Endothelial cell of umbilical vein (primary cell): ENCODE measurements at regions not wholly inside any gene's neighbourhood (a gene's known extent, or its start where the extent isn't known, plus 50 kb on each side); places are given as distances from the start of the nearest gene placed in this dataset.

Experiments used
- BruUV-seq: library from RNA; stranded (reverse); fragments of 400-500 nt; replicated peaks from 2 replicates; lab custom pipeline; 2021; lab: Mats Ljungman, UMichigan
- CTCF ChIA-PET: fragments of 300-600, 350-600 bp; sonication (Branson Sonifier 250); formaldehyde crosslinking; loops from one replicate; lab custom pipeline; 2021; ENCODE audit warnings: antibody characterized with exemption, inconsistent platforms; lab: Charles Lee
- POLR2A ChIA-PET: fragments of 300-600, 350-600 bp; sonication (Branson Sonifier 250); formaldehyde crosslinking; loops from one replicate; lab custom pipeline; 2021; ENCODE audit warnings: antibody characterized with exemption, inconsistent platforms; lab: Charles Lee
- DNase-seq: peaks from one replicate; pipeline ENCODE4 v3.0.0-alpha.2; 2011; ENCODE audit warnings: low read depth, low spot score
- FAIRE-seq: peaks from 2 replicates; lab custom pipeline; 2011; peaks lifted over from hg19 to GRCh38; lab: Jason Lieb, UNC
- H2AFZ ChIP-seq: 2 replicates; pipeline ENCODE4 v1.6.0; 2012; ENCODE audit warnings: low read depth, low read length, control low read depth, inconsistent platforms
- H3K27ac ChIP-seq: 2 replicates; pipeline ENCODE4 v1.5.1; 2011; ENCODE audit warnings: low read depth, mild to moderate bottlenecking, control low read depth, low read length, moderate library complexity; ENCODE audit not compliant: insufficient read depth
- H3K27me3 ChIP-seq, 2 experiments: 2 replicates each; pipeline versions ENCODE4 v1.6.0 to v1.6.1; 2011; ENCODE audit warnings: low read length in 2 of 2, mixed read lengths in 1 of 2; ENCODE audit not compliant: control insufficient read depth in 2 of 2, insufficient read depth in 2 of 2
- H3K36me3 ChIP-seq, 2 experiments: 2 replicates in 1 of 2; 3 replicates in 1 of 2; pipeline ENCODE4 v1.5.1; 2011; ENCODE audit warnings: low read length in 2 of 2, mild to moderate bottlenecking in 1 of 2, moderate library complexity in 1 of 2; ENCODE audit not compliant: control insufficient read depth in 2 of 2, insufficient read depth in 2 of 2; ENCODE audit errors: extremely low read depth in 1 of 2
- H3K4me1 ChIP-seq: 3 replicates; pipeline ENCODE4 v1.5.1; 2011; ENCODE audit warnings: mild to moderate bottlenecking, low read length; ENCODE audit not compliant: control insufficient read depth, insufficient read depth; ENCODE audit errors: extremely low read depth
- H3K4me2 ChIP-seq: 2 replicates; pipeline ENCODE4 v1.6.1; 2011; ENCODE audit warnings: low read length, control low read depth, mixed read lengths; ENCODE audit not compliant: insufficient read depth
- H3K4me3 ChIP-seq, 3 experiments: fragments of 200-600 bp in 1 of 3; sonication (generic), shearing (Covaris generic) in 1 of 3; replicated peaks in 1 of 3; 2 replicates each; pipeline ENCODE4 v1.5.1; 2011 to 2016; ENCODE audit warnings: control low read depth in 3 of 3, low read length in 3 of 3, mild to moderate bottlenecking in 2 of 3, inconsistent platforms in 1 of 3, low read depth in 1 of 3, moderate library complexity in 1 of 3; ENCODE audit not compliant: insufficient read depth in 1 of 3
- H3K79me2 ChIP-seq: 2 replicates; pipeline ENCODE4 v1.6.0; 2012; ENCODE audit warnings: low read length, inconsistent platforms; ENCODE audit not compliant: control insufficient read depth, insufficient read depth
- H3K9ac ChIP-seq: replicated peaks from 2 replicates; pipeline ENCODE3; 2011; ENCODE audit warnings: low read length, control low read depth; ENCODE audit not compliant: insufficient read depth; ENCODE audit errors: extremely low read depth
- H3K9me1 ChIP-seq: replicated peaks from 3 replicates; pipeline ENCODE4 v1.6.0; 2011; ENCODE audit warnings: mild to moderate bottlenecking, low read length; ENCODE audit not compliant: control insufficient read depth, insufficient read depth; ENCODE audit errors: extremely low read depth
- H3K9me3 ChIP-seq: replicated peaks from 2 replicates; pipeline ENCODE4 v1.5.1; 2012; ENCODE audit warnings: low read length, inconsistent platforms; ENCODE audit not compliant: control insufficient read depth, insufficient read depth
- H4K20me1 ChIP-seq: replicated peaks from 2 replicates; pipeline ENCODE3; 2011; ENCODE audit warnings: mild to moderate bottlenecking, low read length; ENCODE audit not compliant: control insufficient read depth, insufficient read depth; ENCODE audit errors: extremely low read depth
- CTCF ChIP-seq, 2 donors: IDR thresholded peaks; 1 replicate in 1 of 2; 2 replicates in 1 of 2; pipeline ENCODE4 v1.5.1; 2011; ENCODE audit warnings: low read length in 2 of 2, mild to moderate bottlenecking in 2 of 2, moderate library complexity in 2 of 2, control low read depth in 1 of 2, inconsistent platforms in 1 of 2, low read depth in 1 of 2; ENCODE audit not compliant: insufficient read depth in 1 of 2; ENCODE audit errors: extremely low read depth in 1 of 2
- EZH2 ChIP-seq: IDR thresholded peaks from 2 replicates; pipeline ENCODE4 v1.6.1; 2012; ENCODE audit warnings: borderline replicate concordance, low read depth, mild to moderate bottlenecking, moderate library complexity, low read length, inconsistent platforms; ENCODE audit not compliant: severe bottlenecking
- FOS ChIP-seq: IDR thresholded peaks from 2 replicates; pipeline ENCODE4 v1.6.1; 2011; ENCODE audit warnings: mild to moderate bottlenecking, low read length, moderate library complexity, borderline replicate concordance; ENCODE audit not compliant: insufficient read depth
- GATA2 ChIP-seq: IDR thresholded peaks from 2 replicates; pipeline ENCODE4 v1.7.0; 2011; ENCODE audit warnings: low read depth, mild to moderate bottlenecking, moderate library complexity, mixed read lengths, low read length; ENCODE audit not compliant: insufficient read length, insufficient read depth
- JUN ChIP-seq: IDR thresholded peaks from 2 replicates; pipeline ENCODE4 v1.6.1; 2011; ENCODE audit warnings: borderline replicate concordance, low read depth; ENCODE audit not compliant: insufficient read length, insufficient read depth
- MAX ChIP-seq: IDR thresholded peaks from 2 replicates; pipeline ENCODE4 v1.6.1; 2011; ENCODE audit not compliant: insufficient read depth, insufficient read length
- MYC ChIP-seq: IDR thresholded peaks from one replicate; pipeline ENCODE4 v1.6.1; 2011; ENCODE audit warnings: mild to moderate bottlenecking, low read depth, low read length
- POLR2A ChIP-seq: IDR thresholded peaks from 2 replicates; pipeline ENCODE4 v1.6.1; 2012; ENCODE audit warnings: low read depth, mild to moderate bottlenecking, control low read depth, low read length
- POLR2AphosphoS5 ChIP-seq: IDR thresholded peaks from 2 replicates; pipeline ENCODE4 v1.6.1; 2012; ENCODE audit warnings: low read depth, mild to moderate bottlenecking, control low read depth, low read length, moderate library complexity; ENCODE audit not compliant: insufficient read depth
- dilution Hi-C: fragments of 300-500 bp; cut with MboI; formaldehyde crosslinking; loops from one replicate; pipeline ENCODE4 v1.15.0; 2019; ENCODE audit warnings: low sequenced_read_pairs; ENCODE audit not compliant: extremely low pct_ligation_motif_present
- intact Hi-C: fragments of 100-400 bp; cut with micrococcal nuclease; formaldehyde crosslinking; loops from one replicate; pipeline ENCODE4 v1.10.0; 2022

- CTCF ChIA-PET: no interaction called here
- H3K4me1 ChIP-seq: no peaks in the 10 kb centered on the region
- intact Hi-C loops: no loop called here
- H3K9me1 ChIP-seq: no peaks in the 10 kb centered on the region
- H3K9me3 ChIP-seq: no peaks in the 10 kb centered on the region
- H3K4me3 ChIP-seq: no peak overlapping the region
- H2AFZ ChIP-seq: no peak overlapping the region
- dilution Hi-C loops: no loop called here
- H3K9ac ChIP-seq: no peak overlapping the region
- no peaks in the 10 kb centered on the region for H4K20me1 ChIP-seq
- POLR2A ChIA-PET: no interaction called here
- DNase-seq (no peak), FAIRE-seq (no peak)
- no peaks in the 10 kb centered on the region for H3K27me3 ChIP-seq
- no peak for TF ChIP-seq MAX
- TF ChIP-seq FOS: no peak
- no peak for TF ChIP-seq POLR2A
- TF ChIP-seq MYC: no peak
- no peak for TF ChIP-seq GATA2
- no peak for TF ChIP-seq JUN
- TF ChIP-seq CTCF (IDR thresholded peaks at IDR 0.05; ENCODE audit: extremely low read depth in 1 of 2, insufficient read depth in 1 of 2, low read depth in 1 of 2, low read length in 2 of 2): no peak
- no peak for TF ChIP-seq EZH2
- TF ChIP-seq POLR2AphosphoS5: no peak
- no peak overlapping the region for H3K27ac ChIP-seq
- BruUV-seq: no TSS peak
- H3K79me2 ChIP-seq: no peaks in the 10 kb centered on the region
- H3K36me3 ChIP-seq: no peaks in the 10 kb centered on the region
- H3K4me2 ChIP-seq: no peak overlapping the region
Observed at GRCh38 chr2:78201064-78201575, 678.9 kb upstream of the LRRTM4 start.
